ENCODE measurements at regions not wholly inside any gene's neighbourhood (a gene's known extent, or its start where the extent isn't known, plus 50 kb on each side); places are given as distances from the start of the nearest gene placed in this dataset.
A peak's percentile ranks its signal among the peaks of the same experiment; 100 is the strongest.

DNA sequence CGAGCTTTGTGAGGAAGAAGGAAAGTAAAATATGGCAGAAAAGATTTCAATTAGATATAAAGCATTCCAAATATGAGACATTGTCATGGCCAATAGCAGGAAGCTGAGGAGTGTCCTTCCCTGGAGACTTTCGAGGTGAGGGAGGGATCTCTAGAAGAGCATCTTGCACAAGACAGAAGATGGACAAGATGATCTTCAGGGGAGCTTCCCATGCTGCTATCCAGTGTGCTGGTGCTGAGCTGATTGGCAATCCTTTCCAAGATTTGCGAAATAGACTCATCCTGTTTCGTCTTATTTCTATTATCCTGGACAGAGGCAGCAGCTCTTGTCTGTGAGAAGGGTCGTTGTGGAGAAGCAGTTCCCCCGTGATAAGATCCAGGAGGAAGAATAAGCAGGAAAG, 342.0 kb upstream of the CAMK1G start:
- H3K9me3 ChIP-seq: peaks cover 0 to 5% (median 0%) of the 10 kb centered on the region in 11 donors
- intact Hi-C loops (cut with DNase I): no loop called here
- H3K4me3 ChIP-seq: no peak overlapping the region
- WGBS, 2 donors: 60 to 66% methylated on average over 6 of the region's 6 CpGs
- peaks cover 0 to 55% (median 16%) of the 10 kb centered on the region in 7 donors for H3K27me3 ChIP-seq
- no peak overlapping the region for H3K27ac ChIP-seq
- TF ChIP-seq, protein P1, sequence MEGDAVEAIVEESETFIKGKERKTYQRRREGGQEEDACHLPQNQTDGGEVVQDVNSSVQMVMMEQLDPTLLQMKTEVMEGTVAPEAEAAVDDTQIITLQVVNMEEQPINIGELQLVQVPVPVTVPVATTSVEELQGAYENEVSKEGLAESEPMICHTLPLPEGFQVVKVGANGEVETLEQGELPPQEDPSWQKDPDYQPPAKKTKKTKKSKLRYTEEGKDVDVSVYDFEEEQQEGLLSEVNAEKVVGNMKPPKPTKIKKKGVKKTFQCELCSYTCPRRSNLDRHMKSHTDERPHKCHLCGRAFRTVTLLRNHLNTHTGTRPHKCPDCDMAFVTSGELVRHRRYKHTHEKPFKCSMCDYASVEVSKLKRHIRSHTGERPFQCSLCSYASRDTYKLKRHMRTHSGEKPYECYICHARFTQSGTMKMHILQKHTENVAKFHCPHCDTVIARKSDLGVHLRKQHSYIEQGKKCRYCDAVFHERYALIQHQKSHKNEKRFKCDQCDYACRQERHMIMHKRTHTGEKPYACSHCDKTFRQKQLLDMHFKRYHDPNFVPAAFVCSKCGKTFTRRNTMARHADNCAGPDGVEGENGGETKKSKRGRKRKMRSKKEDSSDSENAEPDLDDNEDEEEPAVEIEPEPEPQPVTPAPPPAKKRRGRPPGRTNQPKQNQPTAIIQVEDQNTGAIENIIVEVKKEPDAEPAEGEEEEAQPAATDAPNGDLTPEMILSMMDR (IDR thresholded peaks at IDR 0.05): no peak
- no peak for DNase-seq
- ATAC-seq: no peak
- no peaks in the 10 kb centered on the region for H3K4me1 ChIP-seq
- no peaks in the 10 kb centered on the region for H3K36me3 ChIP-seq

GRCh38 chr1:209248649-209249279, 334.8 kb upstream of the CAMK1G start:
- Histone ChIP-seq H3K27ac (no peak overlapping the region), H3K4me3 (no peak overlapping the region), H3K27me3 (peaks cover 0 to 24% (median 3%) of the 10 kb centered on the region in 7 donors), H3K36me3 (no peaks in the 10 kb centered on the region), H3K4me1 (no peaks in the 10 kb centered on the region), H3K9me3 (no peaks in the 10 kb centered on the region)
- TF ChIP-seq, protein P1 (IDR thresholded peaks at IDR 0.05): peak; percentile 87 to 96 (median 91)
- intact Hi-C loops (cut with DNase I): loop anchor here in 2 of 10 donors (5.0 kb wide), 2 partner anchors 36 to 41 kb away; no protein-coding TSS in a partner anchor
- DNase-seq (peak in 1 of 2 donors; percentile 38), ATAC-seq (peak in 3 of 8 donors; percentile 41 to 62 (median 45))
- 34 to 35% methylated on average over 6 of the region's 6 CpGs for WGBS, 2 donors

DNA sequence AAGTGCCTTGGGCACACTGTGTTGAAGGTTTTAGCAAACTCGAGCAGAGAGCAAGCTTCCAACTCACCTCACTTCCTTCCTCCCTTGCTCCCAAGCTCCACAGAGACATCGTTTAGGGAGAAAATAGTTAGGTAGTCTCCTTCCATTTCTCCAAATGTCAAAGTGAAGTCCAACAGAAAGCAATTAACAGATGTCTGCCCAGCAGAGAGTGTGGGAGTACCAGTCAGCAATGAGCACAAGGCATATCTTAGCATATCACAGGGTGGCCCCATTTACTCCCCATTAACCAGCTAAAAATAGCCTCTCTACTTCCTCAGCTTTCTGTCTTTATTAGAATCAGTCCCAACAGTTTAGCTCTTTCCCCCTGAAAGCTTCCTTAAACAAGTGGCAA, 334.2 kb upstream of the CAMK1G start:
- intact Hi-C loops (cut with DNase I): loop anchor here in 2 of 10 donors (5.0 kb wide), 2 partner anchors 37 to 42 kb away; no protein-coding TSS in a partner anchor
- Histone ChIP-seq H3K9me3 (no peaks in the 10 kb centered on the region), H3K27me3 (peaks cover 0 to 19% (median 0%) of the 10 kb centered on the region in 7 donors), H3K36me3 (no peaks in the 10 kb centered on the region), H3K4me3 (no peak overlapping the region), H3K4me1 (no peaks in the 10 kb centered on the region), H3K27ac (no peak overlapping the region)
- TF ChIP-seq, protein P1 (IDR thresholded peaks at IDR 0.05): no peak
- no peak for ATAC-seq
- WGBS, 2 donors: 5 to 12% methylated on average over 2 of the region's 2 CpGs
- DNase-seq: no peak

GRCh38 chr1:209249785-209250440, 333.6 kb upstream of the CAMK1G start:
- WGBS, 2 donors: 46 to 49% methylated on average over 8 of the region's 8 CpGs
- H3K27ac ChIP-seq: no peak overlapping the region
- H3K36me3 ChIP-seq: no peaks in the 10 kb centered on the region
- H3K4me1 ChIP-seq: no peaks in the 10 kb centered on the region
- ATAC-seq: no peak
- no peaks in the 10 kb centered on the region for H3K9me3 ChIP-seq
- H3K4me3 ChIP-seq: no peak overlapping the region
- H3K27me3 ChIP-seq: peaks cover 0 to 14% (median 0%) of the 10 kb centered on the region in 7 donors
- no peak for DNase-seq
- intact Hi-C loops (cut with DNase I): loop anchor here in 4 of 10 donors (5.0 to 10.0 kb wide), 4 partner anchors 38 to 185 kb away; no protein-coding TSS in a partner anchor
- TF ChIP-seq, protein P1 (IDR thresholded peaks at IDR 0.05): no peak

Data from heart right ventricle (tissue), 16 donors.